ENCODE measurements at regions not wholly inside any gene's neighbourhood (a gene's known extent, or its start where the extent isn't known, plus 50 kb on each side); places are given as distances from the start of the nearest gene placed in this dataset.

- no peak overlapping the region for H3K9ac ChIP-seq (ENCODE audit: low read length in 2 of 2)
- H3K27me3 ChIP-seq (ENCODE audit: control insufficient read depth in 1 of 2, insufficient read depth in 2 of 2, low read length in 2 of 2): no peaks in the 10 kb centered on the region
- H3K4me1 ChIP-seq (ENCODE audit: control insufficient read depth, insufficient read depth, low read length): no peaks in the 10 kb centered on the region
- no peak overlapping the region for H3K27ac ChIP-seq (ENCODE audit: low read length)
- H3K4me3 ChIP-seq (ENCODE audit: low read length in 2 of 2): no peak overlapping the region
- no peaks in the 10 kb centered on the region for H3K9me3 ChIP-seq (ENCODE audit: control insufficient read depth in 2 of 2, low read length in 2 of 2)
- no peaks in the 10 kb centered on the region for H3K36me3 ChIP-seq (ENCODE audit: control insufficient read depth in 2 of 2, insufficient read depth in 2 of 2, low read length in 2 of 2)
Observed at GRCh38 chr3:103660810-103661209, 1226.0 kb downstream of the ZPLD1 start.

GRCh38 chr3:103662591-103662990 is 1227.8 kb downstream of the ZPLD1 start:
- Histone ChIP-seq H3K27ac (ENCODE audit: low read length) (no peak overlapping the region), H3K36me3 (ENCODE audit: control insufficient read depth in 2 of 2, insufficient read depth in 2 of 2, low read length in 2 of 2) (no peaks in the 10 kb centered on the region), H3K4me1 (ENCODE audit: control insufficient read depth, insufficient read depth, low read length) (no peaks in the 10 kb centered on the region), H3K4me3 (ENCODE audit: low read length in 2 of 2) (no peak overlapping the region), H3K27me3 (ENCODE audit: control insufficient read depth in 1 of 2, insufficient read depth in 2 of 2, low read length in 2 of 2) (no peaks in the 10 kb centered on the region), H3K9ac (ENCODE audit: low read length in 2 of 2) (no peak overlapping the region), H3K9me3 (ENCODE audit: control insufficient read depth in 2 of 2, low read length in 2 of 2) (no peaks in the 10 kb centered on the region)

GRCh38 chr3:103672346-103672745 is 1237.5 kb downstream of the ZPLD1 start:
- Histone ChIP-seq H3K9ac (ENCODE audit: low read length in 2 of 2) (no peak overlapping the region), H3K27me3 (ENCODE audit: control insufficient read depth in 1 of 2, insufficient read depth in 2 of 2, low read length in 2 of 2) (no peaks in the 10 kb centered on the region), H3K4me1 (ENCODE audit: control insufficient read depth, insufficient read depth, low read length) (no peaks in the 10 kb centered on the region), H3K36me3 (ENCODE audit: control insufficient read depth in 2 of 2, insufficient read depth in 2 of 2, low read length in 2 of 2) (no peaks in the 10 kb centered on the region), H3K9me3 (ENCODE audit: control insufficient read depth in 2 of 2, low read length in 2 of 2) (no peaks in the 10 kb centered on the region), H3K4me3 (ENCODE audit: low read length in 2 of 2) (no peak overlapping the region), H3K27ac (ENCODE audit: low read length) (no peak overlapping the region)

GRCh38 chr3:103684904-103685303 is 1250.1 kb downstream of the ZPLD1 start:
- Histone ChIP-seq H3K27ac (ENCODE audit: low read length) (no peak overlapping the region), H3K9ac (ENCODE audit: low read length in 2 of 2) (no peak overlapping the region), H3K4me1 (ENCODE audit: control insufficient read depth, insufficient read depth, low read length) (no peaks in the 10 kb centered on the region), H3K27me3 (ENCODE audit: control insufficient read depth in 1 of 2, insufficient read depth in 2 of 2, low read length in 2 of 2) (no peaks in the 10 kb centered on the region), H3K9me3 (ENCODE audit: control insufficient read depth in 2 of 2, low read length in 2 of 2) (no peaks in the 10 kb centered on the region), H3K4me3 (ENCODE audit: low read length in 2 of 2) (no peak overlapping the region), H3K36me3 (ENCODE audit: control insufficient read depth in 2 of 2, insufficient read depth in 2 of 2, low read length in 2 of 2) (no peaks in the 10 kb centered on the region)

GRCh38 chr3:103685939-103686338 is 1251.1 kb downstream of the ZPLD1 start:
- no peak overlapping the region for H3K9ac ChIP-seq (ENCODE audit: low read length in 2 of 2)

GRCh38 chr3:103690536-103690935 is 1255.7 kb downstream of the ZPLD1 start:
- Histone ChIP-seq H3K9ac (ENCODE audit: low read length in 2 of 2) (no peak overlapping the region), H3K4me1 (ENCODE audit: control insufficient read depth, insufficient read depth, low read length) (no peaks in the 10 kb centered on the region), H3K27me3 (ENCODE audit: control insufficient read depth in 1 of 2, insufficient read depth in 2 of 2, low read length in 2 of 2) (no peaks in the 10 kb centered on the region), H3K4me3 (ENCODE audit: low read length in 2 of 2) (no peak overlapping the region), H3K9me3 (ENCODE audit: control insufficient read depth in 2 of 2, low read length in 2 of 2) (no peaks in the 10 kb centered on the region), H3K27ac (ENCODE audit: low read length) (no peak overlapping the region), H3K36me3 (ENCODE audit: control insufficient read depth in 2 of 2, insufficient read depth in 2 of 2, low read length in 2 of 2) (no peaks in the 10 kb centered on the region)

More at GRCh38 chr3:103685939-103686338, 1251.1 kb downstream of the ZPLD1 start:
- H3K36me3 ChIP-seq (ENCODE audit: control insufficient read depth in 2 of 2, insufficient read depth in 2 of 2, low read length in 2 of 2): no peaks in the 10 kb centered on the region
- H3K4me1 ChIP-seq (ENCODE audit: control insufficient read depth, insufficient read depth, low read length): no peaks in the 10 kb centered on the region
- H3K9me3 ChIP-seq (ENCODE audit: control insufficient read depth in 2 of 2, low read length in 2 of 2): no peaks in the 10 kb centered on the region
- no peaks in the 10 kb centered on the region for H3K27me3 ChIP-seq (ENCODE audit: control insufficient read depth in 1 of 2, insufficient read depth in 2 of 2, low read length in 2 of 2)
- H3K4me3 ChIP-seq (ENCODE audit: low read length in 2 of 2): no peak overlapping the region
- H3K27ac ChIP-seq (ENCODE audit: low read length): no peak overlapping the region

GRCh38 chr3:103693831-103694230 is 1259.0 kb downstream of the ZPLD1 start:
- Histone ChIP-seq H3K27me3 (ENCODE audit: control insufficient read depth in 1 of 2, insufficient read depth in 2 of 2, low read length in 2 of 2) (no peaks in the 10 kb centered on the region), H3K4me3 (ENCODE audit: low read length in 2 of 2) (no peak overlapping the region), H3K27ac (ENCODE audit: low read length) (no peak overlapping the region), H3K9me3 (ENCODE audit: control insufficient read depth in 2 of 2, low read length in 2 of 2) (no peaks in the 10 kb centered on the region), H3K36me3 (ENCODE audit: control insufficient read depth in 2 of 2, insufficient read depth in 2 of 2, low read length in 2 of 2) (no peaks in the 10 kb centered on the region), H3K4me1 (ENCODE audit: control insufficient read depth, insufficient read depth, low read length) (no peaks in the 10 kb centered on the region), H3K9ac (ENCODE audit: low read length in 2 of 2) (no peak overlapping the region)

- H3K9me3 ChIP-seq (ENCODE audit: control insufficient read depth in 2 of 2, low read length in 2 of 2): no peaks in the 10 kb centered on the region
- no peaks in the 10 kb centered on the region for H3K36me3 ChIP-seq (ENCODE audit: control insufficient read depth in 2 of 2, insufficient read depth in 2 of 2, low read length in 2 of 2)
- H3K27me3 ChIP-seq (ENCODE audit: control insufficient read depth in 1 of 2, insufficient read depth in 2 of 2, low read length in 2 of 2): no peaks in the 10 kb centered on the region
- no peak overlapping the region for H3K27ac ChIP-seq (ENCODE audit: low read length)
- H3K4me3 ChIP-seq (ENCODE audit: low read length in 2 of 2): no peak overlapping the region
- no peaks in the 10 kb centered on the region for H3K4me1 ChIP-seq (ENCODE audit: control insufficient read depth, insufficient read depth, low read length)
- no peak overlapping the region for H3K9ac ChIP-seq (ENCODE audit: low read length in 2 of 2)
Observed at GRCh38 chr3:103698646-103699045, 1263.8 kb downstream of the ZPLD1 start.

GRCh38 chr3:103699228-103699627 is 1264.4 kb downstream of the ZPLD1 start:
- Histone ChIP-seq H3K36me3 (ENCODE audit: control insufficient read depth in 2 of 2, insufficient read depth in 2 of 2, low read length in 2 of 2) (no peaks in the 10 kb centered on the region), H3K4me1 (ENCODE audit: control insufficient read depth, insufficient read depth, low read length) (no peaks in the 10 kb centered on the region), H3K9ac (ENCODE audit: low read length in 2 of 2) (no peak overlapping the region), H3K27me3 (ENCODE audit: control insufficient read depth in 1 of 2, insufficient read depth in 2 of 2, low read length in 2 of 2) (no peaks in the 10 kb centered on the region), H3K4me3 (ENCODE audit: low read length in 2 of 2) (no peak overlapping the region), H3K27ac (ENCODE audit: low read length) (no peak overlapping the region), H3K9me3 (ENCODE audit: control insufficient read depth in 2 of 2, low read length in 2 of 2) (no peaks in the 10 kb centered on the region)

- H3K27ac ChIP-seq (ENCODE audit: low read length): no peak overlapping the region
- no peaks in the 10 kb centered on the region for H3K9me3 ChIP-seq (ENCODE audit: control insufficient read depth in 2 of 2, low read length in 2 of 2)
- H3K9ac ChIP-seq (ENCODE audit: low read length in 2 of 2): no peak overlapping the region
- no peaks in the 10 kb centered on the region for H3K36me3 ChIP-seq (ENCODE audit: control insufficient read depth in 2 of 2, insufficient read depth in 2 of 2, low read length in 2 of 2)
- no peaks in the 10 kb centered on the region for H3K27me3 ChIP-seq (ENCODE audit: control insufficient read depth in 1 of 2, insufficient read depth in 2 of 2, low read length in 2 of 2)
- H3K4me3 ChIP-seq (ENCODE audit: low read length in 2 of 2): no peak overlapping the region
- no peaks in the 10 kb centered on the region for H3K4me1 ChIP-seq (ENCODE audit: control insufficient read depth, insufficient read depth, low read length)
Observed at GRCh38 chr3:103705641-103706040, 1270.8 kb downstream of the ZPLD1 start.

GRCh38 chr3:103706671-103707070 is 1271.9 kb downstream of the ZPLD1 start:
- Histone ChIP-seq H3K4me3 (ENCODE audit: low read length in 2 of 2) (no peak overlapping the region), H3K9ac (ENCODE audit: low read length in 2 of 2) (no peak overlapping the region), H3K36me3 (ENCODE audit: control insufficient read depth in 2 of 2, insufficient read depth in 2 of 2, low read length in 2 of 2) (no peaks in the 10 kb centered on the region), H3K9me3 (ENCODE audit: control insufficient read depth in 2 of 2, low read length in 2 of 2) (no peaks in the 10 kb centered on the region), H3K27ac (ENCODE audit: low read length) (no peak overlapping the region), H3K27me3 (ENCODE audit: control insufficient read depth in 1 of 2, insufficient read depth in 2 of 2, low read length in 2 of 2) (no peaks in the 10 kb centered on the region), H3K4me1 (ENCODE audit: control insufficient read depth, insufficient read depth, low read length) (no peaks in the 10 kb centered on the region)
